ENCODE measurements at regions not wholly inside any gene's neighbourhood (a gene's known extent, or its start where the extent isn't known, plus 50 kb on each side); places are given as distances from the start of the nearest gene placed in this dataset.

DNA sequence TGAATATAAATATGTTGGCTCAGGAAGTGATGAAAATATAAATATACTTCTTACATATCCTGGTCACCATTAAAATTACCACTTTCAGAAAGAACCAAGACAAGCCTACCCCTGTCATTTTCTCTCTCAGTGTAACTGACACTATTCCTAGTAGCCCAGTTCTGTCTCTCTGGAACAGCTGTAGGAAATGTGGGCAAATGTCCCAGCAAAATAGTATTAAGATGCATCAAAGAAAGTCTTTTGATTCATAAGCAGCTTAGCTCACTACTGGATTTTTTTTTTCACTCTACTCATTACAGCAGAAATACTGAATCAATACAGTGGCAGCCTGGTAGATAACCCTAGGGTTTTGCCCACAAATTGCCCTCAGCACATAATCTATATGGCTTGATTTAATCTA is 290.9 kb downstream of the DNAJB9 start:
- no peaks in the 10 kb centered on the region for H3K36me3 ChIP-seq
- intact Hi-C loops (cut with DNase I) = no loop called here
- ATAC-seq (no peak), DNase-seq (no peak)
- no peak overlapping the region for H3K4me3 ChIP-seq
- H3K27ac ChIP-seq = no peak overlapping the region
- TF ChIP-seq, protein P1, sequence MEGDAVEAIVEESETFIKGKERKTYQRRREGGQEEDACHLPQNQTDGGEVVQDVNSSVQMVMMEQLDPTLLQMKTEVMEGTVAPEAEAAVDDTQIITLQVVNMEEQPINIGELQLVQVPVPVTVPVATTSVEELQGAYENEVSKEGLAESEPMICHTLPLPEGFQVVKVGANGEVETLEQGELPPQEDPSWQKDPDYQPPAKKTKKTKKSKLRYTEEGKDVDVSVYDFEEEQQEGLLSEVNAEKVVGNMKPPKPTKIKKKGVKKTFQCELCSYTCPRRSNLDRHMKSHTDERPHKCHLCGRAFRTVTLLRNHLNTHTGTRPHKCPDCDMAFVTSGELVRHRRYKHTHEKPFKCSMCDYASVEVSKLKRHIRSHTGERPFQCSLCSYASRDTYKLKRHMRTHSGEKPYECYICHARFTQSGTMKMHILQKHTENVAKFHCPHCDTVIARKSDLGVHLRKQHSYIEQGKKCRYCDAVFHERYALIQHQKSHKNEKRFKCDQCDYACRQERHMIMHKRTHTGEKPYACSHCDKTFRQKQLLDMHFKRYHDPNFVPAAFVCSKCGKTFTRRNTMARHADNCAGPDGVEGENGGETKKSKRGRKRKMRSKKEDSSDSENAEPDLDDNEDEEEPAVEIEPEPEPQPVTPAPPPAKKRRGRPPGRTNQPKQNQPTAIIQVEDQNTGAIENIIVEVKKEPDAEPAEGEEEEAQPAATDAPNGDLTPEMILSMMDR (IDR thresholded peaks at IDR 0.05) = no peak
- TF ChIP-seq POLR2A (IDR thresholded peaks at IDR 0.05) = no peak
- no peaks in the 10 kb centered on the region for H3K4me1 ChIP-seq
- H3K9me3 ChIP-seq = no peaks in the 10 kb centered on the region
- H3K27me3 ChIP-seq = no peaks in the 10 kb centered on the region

DNA sequence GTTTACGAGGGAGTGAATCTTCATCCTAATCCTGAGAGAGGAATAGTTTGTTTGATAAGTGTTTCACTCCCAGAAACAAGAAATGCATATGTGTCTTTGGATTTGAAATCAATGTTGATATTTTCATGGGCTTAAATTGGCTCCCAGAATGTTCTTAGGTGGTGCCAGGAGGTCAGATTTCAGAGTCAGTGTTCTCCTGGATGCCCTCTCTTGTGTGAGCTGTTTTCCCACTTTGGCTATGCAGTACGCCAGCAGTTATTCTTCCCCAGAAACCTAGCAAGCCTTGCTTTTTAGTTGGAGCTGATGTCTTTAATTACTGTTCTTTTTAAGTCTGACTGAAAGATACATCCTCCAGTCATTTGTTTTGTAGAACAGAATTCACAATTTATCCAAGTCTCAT is 291.4 kb downstream of the DNAJB9 start:
- ATAC-seq (no peak), DNase-seq (no peak)
- intact Hi-C loops (cut with DNase I) = no loop called here
- H3K4me1 ChIP-seq = no peaks in the 10 kb centered on the region
- no peaks in the 10 kb centered on the region for H3K27me3 ChIP-seq
- no peaks in the 10 kb centered on the region for H3K9me3 ChIP-seq
- H3K4me3 ChIP-seq = no peak overlapping the region
- WGBS (ENCODE audit: insufficient coverage, low coverage, low lambda C conversion rate, missing lambda C conversion rate) = 89% methylated on average over 1 of the region's 2 CpGs
- TF ChIP-seq, protein P1 (IDR thresholded peaks at IDR 0.05) = no peak
- TF ChIP-seq POLR2A (IDR thresholded peaks at IDR 0.05) = no peak
- no peaks in the 10 kb centered on the region for H3K36me3 ChIP-seq
- H3K27ac ChIP-seq = no peak overlapping the region

DNA sequence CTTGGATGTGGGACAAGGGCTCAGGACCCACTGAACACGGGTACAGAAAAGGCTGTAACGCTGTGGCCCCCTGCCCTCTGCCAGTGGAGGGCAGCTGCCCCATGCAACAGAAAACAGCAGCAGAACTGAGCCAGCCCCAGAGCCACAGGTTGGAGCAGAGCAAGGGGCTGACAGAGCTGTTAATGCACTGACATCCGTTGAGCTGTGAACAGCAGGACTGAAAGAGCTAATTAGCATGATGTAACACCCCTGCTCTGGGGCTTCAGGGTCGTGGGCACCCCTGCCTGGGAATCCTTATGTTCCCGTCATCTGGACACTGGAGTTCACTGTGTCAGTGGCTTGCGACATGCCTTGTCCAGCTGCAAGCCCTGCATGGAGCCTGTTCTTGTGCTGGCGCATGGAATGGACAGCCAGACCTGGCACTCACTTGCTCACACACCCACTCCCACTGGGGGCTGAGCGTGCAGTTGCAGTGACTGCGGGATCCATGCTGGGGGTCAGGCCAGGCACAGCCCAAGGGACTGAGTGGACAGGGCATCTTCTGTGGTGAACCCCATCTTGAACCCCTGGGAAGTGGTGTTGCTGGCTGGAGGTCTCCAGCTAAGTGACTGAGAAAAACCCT is 293.7 kb downstream of the DNAJB9 start:
- intact Hi-C loops (cut with DNase I) = no loop called here

DNA sequence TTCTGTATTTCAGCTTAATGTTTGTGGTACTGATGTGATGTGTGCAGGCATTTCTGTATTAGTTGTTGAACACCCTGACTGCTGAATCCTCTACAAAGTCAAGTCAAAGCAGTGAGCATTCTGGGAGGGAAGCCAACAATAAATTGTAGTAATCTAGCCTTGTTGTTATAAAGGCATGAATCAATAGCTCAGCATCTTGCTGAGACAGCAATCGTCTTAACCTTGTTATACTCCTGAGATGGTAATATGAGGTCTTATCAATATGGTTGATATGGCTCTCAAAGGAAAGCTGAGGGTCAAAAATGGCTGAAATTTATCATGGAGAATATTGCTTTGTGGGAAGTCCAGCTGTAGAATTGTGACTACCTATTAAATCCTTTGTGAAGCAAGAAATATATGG is 299.4 kb downstream of the DNAJB9 start:
- H3K9me3 ChIP-seq = no peaks in the 10 kb centered on the region
- WGBS (ENCODE audit: insufficient coverage, low coverage, low lambda C conversion rate, missing lambda C conversion rate) = 25% methylated on average over 1 of the region's 1 CpG
- no peak overlapping the region for H3K27ac ChIP-seq
- DNase-seq (no peak), ATAC-seq (no peak)
- intact Hi-C loops (cut with DNase I) = no loop called here
- H3K4me1 ChIP-seq = no peaks in the 10 kb centered on the region
- H3K27me3 ChIP-seq = no peaks in the 10 kb centered on the region
- no peak overlapping the region for H3K4me3 ChIP-seq
- TF ChIP-seq, protein P1 (IDR thresholded peaks at IDR 0.05) = no peak
- no peak for TF ChIP-seq POLR2A (IDR thresholded peaks at IDR 0.05)
- no peaks in the 10 kb centered on the region for H3K36me3 ChIP-seq

More for the DNA sequence above, 293.7 kb downstream of the DNAJB9 start:
- DNase-seq (no peak), ATAC-seq (no peak)
- no peak overlapping the region for H3K4me3 ChIP-seq
- no peak for TF ChIP-seq POLR2A (IDR thresholded peaks at IDR 0.05)
- TF ChIP-seq, protein P1 (IDR thresholded peaks at IDR 0.05) = no peak
- no peak overlapping the region for H3K27ac ChIP-seq
- H3K27me3 ChIP-seq = no peaks in the 10 kb centered on the region
- H3K36me3 ChIP-seq = no peaks in the 10 kb centered on the region
- no peaks in the 10 kb centered on the region for H3K4me1 ChIP-seq
- 76% methylated on average over 2 of the region's 9 CpGs for WGBS (ENCODE audit: insufficient coverage, low coverage, low lambda C conversion rate, missing lambda C conversion rate)
- no peaks in the 10 kb centered on the region for H3K9me3 ChIP-seq

DNA sequence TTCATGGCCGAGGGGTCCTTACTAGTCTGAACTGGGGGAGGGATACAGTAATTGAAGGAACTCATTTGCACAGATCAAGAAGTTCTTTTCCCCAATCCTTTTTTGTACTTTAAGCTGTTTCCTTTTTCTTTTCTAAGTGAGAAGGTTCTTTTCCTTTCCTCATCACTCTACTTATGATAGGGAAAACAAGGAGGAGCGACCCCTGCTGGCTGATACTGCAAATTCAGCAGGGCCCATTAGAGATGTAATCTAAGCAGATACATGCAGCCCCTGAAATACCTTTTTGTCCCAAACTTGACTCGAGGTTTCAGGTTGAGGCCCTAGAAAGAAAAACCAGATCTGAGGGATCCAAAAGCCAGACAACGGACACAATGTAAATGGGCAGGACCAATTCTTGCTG is 305.5 kb downstream of the DNAJB9 start:
- DNase-seq (no peak), ATAC-seq (no peak)
- H3K9me3 ChIP-seq = no peaks in the 10 kb centered on the region
- no peaks in the 10 kb centered on the region for H3K27me3 ChIP-seq
- no peak overlapping the region for H3K27ac ChIP-seq
- 37% methylated on average over 4 of the region's 4 CpGs for WGBS (ENCODE audit: insufficient coverage, low coverage, low lambda C conversion rate, missing lambda C conversion rate)
- TF ChIP-seq, protein P1 (IDR thresholded peaks at IDR 0.05) = no peak
- H3K36me3 ChIP-seq = no peaks in the 10 kb centered on the region
- H3K4me3 ChIP-seq = no peak overlapping the region
- intact Hi-C loops (cut with DNase I) = no loop called here
- H3K4me1 ChIP-seq = no peaks in the 10 kb centered on the region

Data from right lobe of liver (tissue), 6 donors.